ENCODE measurements at regions not wholly inside any gene's neighbourhood (a gene's known extent, or its start where the extent isn't known, plus 50 kb on each side); places are given as distances from the start of the nearest gene placed in this dataset.

DNA sequence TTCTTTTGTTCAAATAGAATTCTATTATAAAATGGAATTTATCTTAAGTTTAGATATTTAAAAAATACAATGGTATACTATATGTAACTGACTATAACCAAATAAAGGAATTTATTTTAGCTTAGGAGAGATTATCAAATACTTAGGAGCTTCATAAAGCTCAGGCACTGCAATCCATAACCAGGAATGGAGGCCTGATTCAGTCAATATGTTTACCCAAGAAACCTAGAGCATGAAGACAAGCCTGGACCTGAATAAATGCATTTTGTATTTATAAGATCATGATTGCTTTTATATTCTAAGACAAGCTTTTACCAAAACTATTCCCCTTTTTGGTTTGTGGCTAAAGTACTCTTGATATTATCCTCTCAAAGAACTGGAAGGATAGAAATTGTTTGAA lies 742.6 kb downstream of the FAT4 start:
- H3K4me3 ChIP-seq (ENCODE audit: low read depth in 1 of 2, low read length in 2 of 2) = no peak overlapping the region
- no peaks in the 10 kb centered on the region for H3K27me3 ChIP-seq (ENCODE audit: insufficient read depth, low read length, poor library complexity)
- TF ChIP-seq, protein P1, sequence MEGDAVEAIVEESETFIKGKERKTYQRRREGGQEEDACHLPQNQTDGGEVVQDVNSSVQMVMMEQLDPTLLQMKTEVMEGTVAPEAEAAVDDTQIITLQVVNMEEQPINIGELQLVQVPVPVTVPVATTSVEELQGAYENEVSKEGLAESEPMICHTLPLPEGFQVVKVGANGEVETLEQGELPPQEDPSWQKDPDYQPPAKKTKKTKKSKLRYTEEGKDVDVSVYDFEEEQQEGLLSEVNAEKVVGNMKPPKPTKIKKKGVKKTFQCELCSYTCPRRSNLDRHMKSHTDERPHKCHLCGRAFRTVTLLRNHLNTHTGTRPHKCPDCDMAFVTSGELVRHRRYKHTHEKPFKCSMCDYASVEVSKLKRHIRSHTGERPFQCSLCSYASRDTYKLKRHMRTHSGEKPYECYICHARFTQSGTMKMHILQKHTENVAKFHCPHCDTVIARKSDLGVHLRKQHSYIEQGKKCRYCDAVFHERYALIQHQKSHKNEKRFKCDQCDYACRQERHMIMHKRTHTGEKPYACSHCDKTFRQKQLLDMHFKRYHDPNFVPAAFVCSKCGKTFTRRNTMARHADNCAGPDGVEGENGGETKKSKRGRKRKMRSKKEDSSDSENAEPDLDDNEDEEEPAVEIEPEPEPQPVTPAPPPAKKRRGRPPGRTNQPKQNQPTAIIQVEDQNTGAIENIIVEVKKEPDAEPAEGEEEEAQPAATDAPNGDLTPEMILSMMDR (IDR thresholded peaks at IDR 0.05; ENCODE audit: borderline replicate concordance, extremely low read depth, low read length, poor library complexity, severe bottlenecking) = no peak
- no peak for TF ChIP-seq EZH2 (IDR thresholded peaks at IDR 0.05; ENCODE audit: borderline replicate concordance, low read depth, low read length, severe bottlenecking)
- DNase-seq = no peak
- no peaks in the 10 kb centered on the region for H3K9me3 ChIP-seq (ENCODE audit: insufficient read depth, low read length, severe bottlenecking)
- ATAC-seq (ENCODE audit: insufficient read depth, low read depth) = no peak
- no peak overlapping the region for H3K9ac ChIP-seq (ENCODE audit: low read depth, low read length)
- H3K36me3 ChIP-seq (ENCODE audit: insufficient read depth, low read length) = no peaks in the 10 kb centered on the region
- H2AFZ ChIP-seq (ENCODE audit: low read depth, low read length) = no peak overlapping the region
- no peak overlapping the region for H3K4me2 ChIP-seq (ENCODE audit: insufficient read depth, low read length)
- H3K4me1 ChIP-seq (ENCODE audit: insufficient read depth, low read length) = no peaks in the 10 kb centered on the region
- H4K20me1 ChIP-seq (ENCODE audit: insufficient read depth, low read length) = no peaks in the 10 kb centered on the region
- no peak overlapping the region for H3K27ac ChIP-seq (ENCODE audit: low read length)
- H3K79me2 ChIP-seq (ENCODE audit: insufficient read depth, low read length) = no peaks in the 10 kb centered on the region

DNA sequence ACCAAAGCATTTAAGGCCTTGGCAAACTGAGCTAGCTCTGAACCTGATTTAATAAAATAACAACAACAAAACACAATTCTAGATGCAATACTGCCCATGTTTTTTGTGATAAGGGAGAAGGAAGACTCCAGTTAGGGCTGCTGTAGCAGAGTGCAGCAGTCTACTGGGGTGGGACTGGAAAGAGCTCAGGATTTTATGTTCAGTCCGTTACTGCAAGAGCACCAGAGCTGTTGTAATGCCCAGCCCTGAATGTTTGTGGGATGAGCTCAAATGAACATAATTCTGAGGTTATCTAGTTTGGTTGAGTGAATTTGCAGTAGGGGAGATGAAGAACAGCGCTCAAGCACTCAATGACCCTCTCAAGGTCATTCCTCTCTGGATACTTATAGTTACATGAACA lies 743.8 kb downstream of the FAT4 start:
- Histone ChIP-seq H3K4me3 (ENCODE audit: low read depth in 1 of 2, low read length in 2 of 2) (no peak overlapping the region), H3K27me3 (ENCODE audit: insufficient read depth, low read length, poor library complexity) (no peaks in the 10 kb centered on the region), H3K4me2 (ENCODE audit: insufficient read depth, low read length) (no peak overlapping the region), H3K27ac (ENCODE audit: low read length) (no peak overlapping the region), H2AFZ (ENCODE audit: low read depth, low read length) (no peak overlapping the region), H3K9ac (ENCODE audit: low read depth, low read length) (no peak overlapping the region), H3K4me1 (ENCODE audit: insufficient read depth, low read length) (no peaks in the 10 kb centered on the region), H3K9me3 (ENCODE audit: insufficient read depth, low read length, severe bottlenecking) (no peaks in the 10 kb centered on the region), H3K79me2 (ENCODE audit: insufficient read depth, low read length) (no peaks in the 10 kb centered on the region), H3K36me3 (ENCODE audit: insufficient read depth, low read length) (no peaks in the 10 kb centered on the region), H4K20me1 (ENCODE audit: insufficient read depth, low read length) (no peaks in the 10 kb centered on the region)
- no peak for TF ChIP-seq EZH2 (IDR thresholded peaks at IDR 0.05; ENCODE audit: borderline replicate concordance, low read depth, low read length, severe bottlenecking)
- TF ChIP-seq, protein P1 (IDR thresholded peaks at IDR 0.05; ENCODE audit: borderline replicate concordance, extremely low read depth, low read length, poor library complexity, severe bottlenecking) = no peak
- no peak for DNase-seq
- ATAC-seq (ENCODE audit: insufficient read depth, low read depth) = no peak

DNA sequence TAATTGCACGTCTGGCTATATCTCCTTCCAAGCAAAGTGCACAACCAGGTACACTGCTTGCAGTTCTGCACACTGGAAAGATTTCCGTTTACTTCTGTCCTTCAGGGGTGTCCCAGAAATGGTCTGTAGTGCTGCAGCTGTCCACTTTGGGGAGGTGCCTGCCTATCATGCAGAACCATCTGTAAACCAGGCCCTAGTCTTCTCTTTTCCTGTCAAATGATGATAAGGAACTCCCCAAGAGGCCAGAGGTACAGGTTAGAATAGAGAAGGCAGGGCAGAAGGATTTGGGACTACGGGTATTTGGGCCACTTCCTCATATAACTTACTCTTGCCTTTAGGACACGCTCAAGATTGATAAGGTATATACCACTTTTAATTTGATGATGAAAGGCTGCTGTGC lies 746.9 kb downstream of the FAT4 start:
- H2AFZ ChIP-seq (ENCODE audit: low read depth, low read length) = no peak overlapping the region
- no peaks in the 10 kb centered on the region for H3K4me1 ChIP-seq (ENCODE audit: insufficient read depth, low read length)
- no peak overlapping the region for H3K9ac ChIP-seq (ENCODE audit: low read depth, low read length)
- H3K27me3 ChIP-seq (ENCODE audit: insufficient read depth, low read length, poor library complexity) = no peaks in the 10 kb centered on the region
- H3K4me2 ChIP-seq (ENCODE audit: insufficient read depth, low read length) = no peak overlapping the region
- DNase-seq (no peak), ATAC-seq (ENCODE audit: insufficient read depth, low read depth) (no peak)
- TF ChIP-seq, protein P1 (IDR thresholded peaks at IDR 0.05; ENCODE audit: borderline replicate concordance, extremely low read depth, low read length, poor library complexity, severe bottlenecking) = no peak
- no peak for TF ChIP-seq EZH2 (IDR thresholded peaks at IDR 0.05; ENCODE audit: borderline replicate concordance, low read depth, low read length, severe bottlenecking)
- no peaks in the 10 kb centered on the region for H3K9me3 ChIP-seq (ENCODE audit: insufficient read depth, low read length, severe bottlenecking)
- no peaks in the 10 kb centered on the region for H3K79me2 ChIP-seq (ENCODE audit: insufficient read depth, low read length)
- H4K20me1 ChIP-seq (ENCODE audit: insufficient read depth, low read length) = no peaks in the 10 kb centered on the region
- no peak overlapping the region for H3K27ac ChIP-seq (ENCODE audit: low read length)
- no peak overlapping the region for H3K4me3 ChIP-seq (ENCODE audit: low read depth in 1 of 2, low read length in 2 of 2)
- no peaks in the 10 kb centered on the region for H3K36me3 ChIP-seq (ENCODE audit: insufficient read depth, low read length)

DNA sequence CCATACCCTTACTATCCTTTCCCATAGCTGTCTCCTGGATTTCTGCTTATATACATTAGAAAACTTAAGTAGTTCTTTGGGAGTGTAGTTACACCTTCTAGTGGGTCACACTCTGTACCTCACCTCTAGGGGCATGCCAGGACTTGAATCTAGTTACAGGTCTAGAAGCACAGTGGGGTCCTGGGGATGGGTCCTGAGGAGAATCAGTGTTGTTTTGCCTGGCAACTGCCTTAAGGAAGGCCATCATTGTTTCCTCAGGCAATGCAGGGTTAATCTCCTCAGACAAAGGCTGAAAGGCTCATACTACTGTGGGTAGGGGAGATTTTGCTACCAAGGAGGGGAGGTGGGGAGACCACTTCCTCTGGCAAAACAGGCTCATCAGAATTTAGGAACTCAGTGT lies 750.3 kb downstream of the FAT4 start:
- no peak overlapping the region for H3K9ac ChIP-seq (ENCODE audit: low read depth, low read length)
- no peak overlapping the region for H2AFZ ChIP-seq (ENCODE audit: low read depth, low read length)
- TF ChIP-seq, protein P1 (IDR thresholded peaks at IDR 0.05; ENCODE audit: borderline replicate concordance, extremely low read depth, low read length, poor library complexity, severe bottlenecking) = no peak
- TF ChIP-seq EZH2 (IDR thresholded peaks at IDR 0.05; ENCODE audit: borderline replicate concordance, low read depth, low read length, severe bottlenecking) = no peak
- no peaks in the 10 kb centered on the region for H3K79me2 ChIP-seq (ENCODE audit: insufficient read depth, low read length)
- H3K27me3 ChIP-seq (ENCODE audit: insufficient read depth, low read length, poor library complexity) = no peaks in the 10 kb centered on the region
- H3K4me3 ChIP-seq (ENCODE audit: low read depth in 1 of 2, low read length in 2 of 2) = no peak overlapping the region
- H3K9me3 ChIP-seq (ENCODE audit: insufficient read depth, low read length, severe bottlenecking) = no peaks in the 10 kb centered on the region
- no peak overlapping the region for H3K4me2 ChIP-seq (ENCODE audit: insufficient read depth, low read length)
- H3K36me3 ChIP-seq (ENCODE audit: insufficient read depth, low read length) = no peaks in the 10 kb centered on the region
- DNase-seq = no peak
- H3K4me1 ChIP-seq (ENCODE audit: insufficient read depth, low read length) = no peaks in the 10 kb centered on the region
- no peak overlapping the region for H3K27ac ChIP-seq (ENCODE audit: low read length)
- ATAC-seq (ENCODE audit: insufficient read depth, low read depth) = no peak
- no peaks in the 10 kb centered on the region for H4K20me1 ChIP-seq (ENCODE audit: insufficient read depth, low read length)
